HUES64 (cell line): ENCODE measurements at regions not wholly inside any gene's neighbourhood (a gene's known extent, or its start where the extent isn't known, plus 50 kb on each side); places are given as distances from the start of the nearest gene placed in this dataset.

Experiments used
- H3K27ac ChIP-seq: 2 replicates; pipeline ENCODE4 v1.7.0; 2013; ENCODE audit warnings: low read depth, low read length, inconsistent platforms
- H3K27me3 ChIP-seq: 2 replicates; pipeline ENCODE4 v1.6.1; 2013; ENCODE audit warnings: mild to moderate bottlenecking, low read length; ENCODE audit not compliant: insufficient read depth
- H3K36me3 ChIP-seq: 2 replicates; pipeline ENCODE4 v1.6.1; 2013; ENCODE audit warnings: mild to moderate bottlenecking, low read length; ENCODE audit not compliant: insufficient read depth
- H3K4me1 ChIP-seq: 2 replicates; pipeline ENCODE4 v1.6.1; 2013; ENCODE audit warnings: mild to moderate bottlenecking, low read length, moderate library complexity; ENCODE audit not compliant: insufficient read depth
- H3K4me3 ChIP-seq: 2 replicates; pipeline ENCODE4 v1.5.1; 2013; ENCODE audit warnings: mild to moderate bottlenecking, low read length, moderate library complexity
- H3K9ac ChIP-seq: 2 replicates; pipeline ENCODE4 v1.6.1; 2013; ENCODE audit warnings: mild to moderate bottlenecking, low read depth, low read length
- H3K9me3 ChIP-seq: 2 replicates; pipeline ENCODE4 v1.6.1; 2013; ENCODE audit warnings: low read depth, low read length; ENCODE audit not compliant: insufficient read depth
- WGBS: fragments of 150-250, 120-280 bp; methylation state at CpG from one replicate; pipeline ENCODE4 v1.1.7; 2013; ENCODE audit warnings: missing lambda C conversion rate; 5-methylcytosine and 5-hydroxymethylcytosine counted together

DNA sequence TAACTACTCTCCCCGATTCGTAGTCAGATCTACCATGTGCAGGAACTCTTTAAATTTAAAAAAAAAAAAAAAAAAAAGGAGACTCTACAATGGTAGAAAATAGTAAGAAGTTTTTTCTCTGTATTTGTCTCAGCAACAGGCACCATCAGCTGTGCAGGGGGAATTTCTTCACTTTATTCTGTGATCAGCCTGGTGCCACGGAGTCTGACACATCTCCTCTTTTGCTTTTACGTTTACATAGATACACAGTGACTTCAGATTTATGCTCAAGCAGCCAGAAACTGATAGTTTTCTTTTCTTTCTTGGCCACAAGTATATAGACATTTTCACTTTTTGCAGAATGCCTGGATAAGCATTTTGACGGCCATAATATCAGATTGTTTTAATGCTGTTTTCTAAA, 190.6 kb upstream of the AKR1E2 start:
- H3K36me3 ChIP-seq: no peaks in the 10 kb centered on the region
- WGBS: 92% methylated on average over 2 of the region's 5 CpGs
- no peak overlapping the region for H3K27ac ChIP-seq
- 0 out of 2 replicates have a peak, but pooled peaks cover 8% of the 10 kb centered on the region for H3K4me1 ChIP-seq
- H3K9ac ChIP-seq: no peak overlapping the region
- no peaks in the 10 kb centered on the region for H3K9me3 ChIP-seq
- no peak overlapping the region for H3K4me3 ChIP-seq
- no peaks in the 10 kb centered on the region for H3K27me3 ChIP-seq

DNA sequence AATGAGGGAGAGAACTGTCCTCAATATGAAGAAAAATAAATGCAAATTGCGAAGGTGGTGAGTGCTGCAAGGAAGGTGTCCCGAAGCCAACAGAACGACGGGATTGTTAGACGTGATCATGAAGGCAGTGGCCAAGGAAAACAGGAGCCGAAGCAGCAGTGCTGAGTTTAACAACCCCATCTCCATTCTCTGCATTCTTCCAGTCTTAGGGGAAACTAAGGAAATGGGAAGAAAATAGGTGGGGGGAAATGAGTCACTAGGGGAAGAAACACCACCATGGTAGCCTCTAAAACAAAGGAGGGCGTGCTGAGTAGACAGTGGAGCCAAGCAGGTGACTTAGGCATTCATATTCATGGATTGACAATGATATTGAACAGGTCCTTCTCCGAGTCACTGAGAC, 192.2 kb upstream of the AKR1E2 start:
- H3K9ac ChIP-seq: no peak overlapping the region
- H3K4me3 ChIP-seq: no peak overlapping the region
- no peaks in the 10 kb centered on the region for H3K9me3 ChIP-seq
- 0 out of 2 replicates have a peak, but pooled peaks cover 8% of the 10 kb centered on the region for H3K4me1 ChIP-seq
- no peaks in the 10 kb centered on the region for H3K36me3 ChIP-seq
- H3K27ac ChIP-seq: no peak overlapping the region
- 95% methylated on average over 8 of the region's 8 CpGs for WGBS
- no peaks in the 10 kb centered on the region for H3K27me3 ChIP-seq

DNA sequence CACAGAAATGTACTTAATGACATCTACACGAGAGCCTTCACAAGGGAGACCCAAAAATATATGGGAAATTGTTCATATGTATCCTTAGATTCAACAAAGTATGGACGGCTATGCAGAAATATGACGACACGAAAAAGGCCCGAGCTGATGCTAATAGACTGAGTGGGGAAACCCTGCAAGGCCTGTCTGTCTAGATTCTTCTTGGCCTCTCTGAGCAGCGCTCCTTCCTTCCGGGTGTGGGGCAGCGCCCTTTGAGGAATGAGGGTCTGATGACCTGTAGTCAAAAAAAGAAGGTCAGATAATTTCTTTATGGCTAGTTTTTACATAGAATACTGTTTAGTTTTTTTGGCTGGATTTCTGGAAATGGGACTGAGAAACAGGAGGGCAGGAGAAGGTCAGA, 192.8 kb upstream of the AKR1E2 start:
- Histone ChIP-seq H3K9ac (no peak overlapping the region), H3K27ac (no peak overlapping the region), H3K4me3 (no peak overlapping the region), H3K36me3 (no peaks in the 10 kb centered on the region), H3K27me3 (no peaks in the 10 kb centered on the region), H3K4me1 (0 out of 2 replicates have a peak, but pooled peaks cover 8% of the 10 kb centered on the region), H3K9me3 (no peaks in the 10 kb centered on the region)
- 97% methylated on average over 8 of the region's 8 CpGs for WGBS

DNA sequence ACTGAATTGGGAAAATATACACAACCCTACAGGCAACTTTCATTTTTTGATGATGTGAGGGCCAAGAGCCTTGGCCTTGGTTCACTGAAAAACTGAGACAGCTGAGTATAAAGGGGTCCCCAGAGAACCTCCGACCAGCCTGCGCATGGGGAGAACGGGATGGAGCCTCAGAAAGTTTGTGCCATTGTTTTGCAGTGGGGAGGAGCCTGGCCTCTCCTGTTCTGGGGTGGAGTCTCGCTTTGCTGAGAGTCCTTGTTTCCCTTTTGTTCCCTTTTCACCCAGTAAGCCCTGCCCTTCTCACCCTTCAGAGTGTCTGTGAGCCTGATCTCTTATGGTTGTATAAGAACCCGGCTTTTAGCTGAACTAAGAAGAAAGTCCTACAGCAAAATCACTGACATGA, 193.2 kb upstream of the AKR1E2 start:
- no peak overlapping the region for H3K4me3 ChIP-seq
- H3K27ac ChIP-seq: no peak overlapping the region
- 93% methylated on average over 5 of the region's 5 CpGs for WGBS
- 0 out of 2 replicates have a peak, but pooled peaks cover under 1% of the 10 kb centered on the region for H3K9me3 ChIP-seq
- no peak overlapping the region for H3K9ac ChIP-seq
- H3K4me1 ChIP-seq: 0 out of 2 replicates have a peak, but pooled peaks cover 8% of the 10 kb centered on the region
- H3K36me3 ChIP-seq: no peaks in the 10 kb centered on the region
- no peaks in the 10 kb centered on the region for H3K27me3 ChIP-seq

DNA sequence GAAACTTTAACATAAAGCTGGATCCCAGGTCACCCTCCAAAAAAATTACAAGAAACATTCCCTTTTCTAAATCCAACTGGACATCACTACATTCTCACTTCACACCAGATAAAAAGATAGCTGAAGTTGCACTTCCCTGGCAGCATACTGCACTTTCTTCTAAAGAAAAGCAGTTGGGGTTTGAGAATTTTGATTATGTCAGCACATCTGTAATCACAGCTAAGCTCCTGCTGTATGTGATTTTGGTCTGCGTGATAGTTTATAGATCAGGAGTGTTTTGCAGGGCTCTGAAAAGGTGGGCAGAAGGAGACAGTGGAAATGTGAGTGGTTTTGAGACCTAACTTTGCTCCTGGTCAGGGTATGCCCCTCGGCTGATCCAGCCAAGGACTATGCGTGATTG, 199.1 kb upstream of the AKR1E2 start:
- 0 out of 2 replicates have a peak, but pooled peaks cover 4% of the 10 kb centered on the region for H3K9me3 ChIP-seq
- H3K27ac ChIP-seq: no peak overlapping the region
- H3K36me3 ChIP-seq: no peaks in the 10 kb centered on the region
- no peaks in the 10 kb centered on the region for H3K27me3 ChIP-seq
- H3K4me3 ChIP-seq: no peak overlapping the region
- no peak overlapping the region for H3K9ac ChIP-seq
- 93% methylated on average over 3 of the region's 3 CpGs for WGBS
- no peaks in the 10 kb centered on the region for H3K4me1 ChIP-seq

DNA sequence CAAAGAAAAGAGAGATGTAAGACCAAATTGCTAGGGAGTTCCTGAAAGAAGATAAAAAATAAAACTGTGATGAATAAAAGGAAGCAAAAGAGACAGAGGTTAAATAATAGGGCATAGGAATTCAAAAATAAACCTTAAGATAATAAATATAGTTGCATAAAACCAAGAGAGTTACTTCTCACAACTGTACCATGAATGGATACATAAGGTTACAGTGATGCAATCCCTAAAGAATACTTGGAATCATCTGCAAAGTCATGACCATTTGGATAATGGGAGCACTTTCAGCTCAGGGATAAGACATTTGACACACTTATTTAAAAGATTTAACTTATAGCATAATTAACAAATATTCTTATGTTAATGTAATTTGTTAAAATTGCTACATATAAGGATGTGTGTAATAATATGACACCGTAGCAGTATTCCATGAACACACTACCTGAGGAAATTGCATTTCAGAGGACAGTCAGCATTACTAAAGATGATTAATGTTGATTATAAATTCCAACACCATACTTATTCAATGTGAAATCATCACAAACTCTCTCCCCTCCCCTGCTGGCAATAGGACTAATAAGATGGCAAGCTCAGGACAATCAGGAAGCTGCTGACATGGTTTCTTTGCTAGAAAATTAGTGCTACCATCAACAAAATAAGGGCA, 202.1 kb upstream of the AKR1E2 start:
- no peak overlapping the region for H3K27ac ChIP-seq

DNA sequence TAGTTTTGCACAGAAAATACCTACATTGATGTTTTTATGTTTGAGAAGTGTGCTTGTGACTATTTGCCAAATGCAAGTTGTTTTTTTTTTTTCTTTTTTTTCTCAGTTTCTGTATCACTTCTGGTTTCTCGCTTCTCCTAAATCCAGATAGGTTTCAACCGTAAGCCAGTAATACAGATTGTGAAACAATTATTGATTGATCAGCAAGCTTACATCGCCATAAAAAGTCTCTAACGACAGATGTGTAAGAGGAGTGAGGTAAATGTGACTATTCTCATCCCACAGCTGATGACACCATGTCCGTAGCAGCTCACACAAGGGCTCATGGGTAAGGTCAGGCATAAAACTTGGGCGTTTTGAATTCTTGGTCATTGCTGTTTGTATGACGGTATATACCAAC, 202.8 kb upstream of the AKR1E2 start:
- WGBS: 97% methylated on average over 7 of the region's 7 CpGs
- no peaks in the 10 kb centered on the region for H3K27me3 ChIP-seq
- H3K4me3 ChIP-seq: no peak overlapping the region
- H3K36me3 ChIP-seq: no peaks in the 10 kb centered on the region
- H3K9ac ChIP-seq: no peak overlapping the region
- H3K4me1 ChIP-seq: no peaks in the 10 kb centered on the region
- 0 out of 2 replicates have a peak, but pooled peaks cover 4% of the 10 kb centered on the region for H3K9me3 ChIP-seq
- H3K27ac ChIP-seq: no peak overlapping the region

More for the DNA sequence above, 202.1 kb upstream of the AKR1E2 start:
- H3K4me3 ChIP-seq: no peak overlapping the region
- H3K27me3 ChIP-seq: no peaks in the 10 kb centered on the region
- H3K9me3 ChIP-seq: 0 out of 2 replicates have a peak, but pooled peaks cover 4% of the 10 kb centered on the region
- H3K9ac ChIP-seq: no peak overlapping the region
- H3K36me3 ChIP-seq: no peaks in the 10 kb centered on the region
- WGBS: no CpG with 5 or more reads among the region's 1 CpG
- H3K4me1 ChIP-seq: no peaks in the 10 kb centered on the region

DNA sequence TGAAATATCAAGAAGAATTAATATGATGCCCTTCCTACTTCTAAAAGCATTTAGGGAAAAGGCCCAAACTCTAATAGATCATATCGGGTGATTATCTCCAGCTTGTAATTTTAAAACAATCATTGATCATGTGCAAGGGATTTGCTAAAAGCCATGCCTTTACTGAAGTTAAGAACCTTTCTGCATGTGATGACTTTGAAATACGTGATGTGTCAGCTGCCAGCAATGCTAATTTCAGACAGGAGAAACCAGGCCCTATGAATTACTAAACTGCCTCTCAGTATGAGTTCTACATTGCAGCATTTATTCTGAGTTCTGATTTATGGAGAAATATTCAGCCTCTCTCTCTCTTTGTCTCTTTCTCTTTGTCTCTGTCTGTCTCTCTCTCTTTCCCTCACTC, 203.6 kb upstream of the AKR1E2 start:
- Histone ChIP-seq H3K4me3 (no peak overlapping the region), H3K9ac (no peak overlapping the region)
- WGBS: 92% methylated on average over 2 of the region's 2 CpGs

DNA sequence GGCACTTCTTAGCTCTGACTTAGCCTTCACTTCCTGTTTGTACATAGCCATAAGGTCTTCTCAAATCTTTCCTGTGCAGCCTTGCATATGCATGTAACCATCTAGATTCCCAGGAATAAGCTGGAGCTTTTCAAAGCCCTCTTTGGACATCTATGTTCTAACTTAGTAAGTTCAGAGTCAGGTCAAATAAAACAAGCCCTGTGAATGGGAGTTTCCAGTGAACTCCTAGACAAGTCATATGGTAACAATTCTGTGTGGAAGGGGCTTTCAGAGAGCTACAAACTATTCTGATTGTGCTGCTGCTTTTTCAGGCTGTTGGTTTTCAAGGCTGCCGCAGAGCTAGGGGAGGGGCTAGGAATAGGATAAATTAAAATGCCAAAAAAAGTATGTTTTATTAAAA, 208.4 kb upstream of the AKR1E2 start:
- H3K4me3 ChIP-seq: no peak overlapping the region
- no peaks in the 10 kb centered on the region for H3K9me3 ChIP-seq
- no peaks in the 10 kb centered on the region for H3K4me1 ChIP-seq
- no peak overlapping the region for H3K9ac ChIP-seq
- WGBS: 100% methylated on average over 1 of the region's 1 CpG
- H3K27ac ChIP-seq: no peak overlapping the region
- no peaks in the 10 kb centered on the region for H3K27me3 ChIP-seq
- H3K36me3 ChIP-seq: no peaks in the 10 kb centered on the region

More for the DNA sequence above, 203.6 kb upstream of the AKR1E2 start:
- no peaks in the 10 kb centered on the region for H3K27me3 ChIP-seq
- no peaks in the 10 kb centered on the region for H3K36me3 ChIP-seq
- 0 out of 2 replicates have a peak, but pooled peaks cover 2% of the 10 kb centered on the region for H3K9me3 ChIP-seq
- H3K27ac ChIP-seq: no peak overlapping the region
- H3K4me1 ChIP-seq: no peaks in the 10 kb centered on the region

DNA sequence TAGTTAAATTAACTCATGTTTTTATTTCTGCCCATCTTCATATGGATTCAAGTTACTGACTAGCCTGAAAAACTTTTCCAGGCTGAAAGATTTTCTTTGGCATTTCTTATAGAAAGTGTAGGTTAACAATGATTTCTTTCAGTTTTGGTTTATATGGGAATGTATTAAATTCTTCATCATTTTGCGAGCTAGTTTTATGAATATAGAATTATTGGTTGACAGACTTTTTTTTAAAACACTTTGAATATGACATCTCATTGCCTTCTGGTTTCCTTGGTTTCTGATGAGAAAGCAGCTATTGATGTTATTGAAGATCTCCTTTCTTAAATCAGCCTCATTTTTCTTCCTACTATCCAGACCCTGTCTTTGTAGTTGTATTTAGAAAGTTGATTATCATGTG, 211.0 kb upstream of the AKR1E2 start:
- no peaks in the 10 kb centered on the region for H3K9me3 ChIP-seq
- no peak overlapping the region for H3K27ac ChIP-seq
- 100% methylated on average over 1 of the region's 1 CpG for WGBS
- no peak overlapping the region for H3K4me3 ChIP-seq
- H3K4me1 ChIP-seq: no peaks in the 10 kb centered on the region
- no peaks in the 10 kb centered on the region for H3K36me3 ChIP-seq
- H3K27me3 ChIP-seq: no peaks in the 10 kb centered on the region
- H3K9ac ChIP-seq: no peak overlapping the region

DNA sequence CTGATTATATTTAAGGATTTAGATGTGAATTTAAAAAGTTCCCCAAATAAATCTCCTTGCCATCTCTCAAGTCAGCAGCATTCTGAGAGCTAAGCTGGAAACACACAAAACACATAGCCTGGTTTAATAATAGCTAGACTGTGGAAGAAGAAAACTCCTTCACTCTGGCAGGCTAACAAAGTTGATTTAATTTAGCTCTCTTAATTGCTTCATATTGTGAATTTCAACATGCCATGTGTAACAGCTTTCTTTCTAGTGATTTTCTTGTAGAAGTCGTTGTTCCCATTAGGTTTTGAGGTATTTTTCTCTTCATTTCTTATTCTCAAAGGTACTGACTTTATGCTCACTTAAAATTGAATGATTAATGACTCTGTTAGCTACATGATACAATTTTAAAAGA, 216.8 kb upstream of the AKR1E2 start:
- Histone ChIP-seq H3K4me1 (no peaks in the 10 kb centered on the region), H3K9me3 (no peaks in the 10 kb centered on the region), H3K27ac (no peak overlapping the region), H3K9ac (no peak overlapping the region), H3K36me3 (no peaks in the 10 kb centered on the region), H3K4me3 (no peak overlapping the region), H3K27me3 (no peaks in the 10 kb centered on the region)
- WGBS: no CpG with 5 or more reads among the region's 1 CpG

DNA sequence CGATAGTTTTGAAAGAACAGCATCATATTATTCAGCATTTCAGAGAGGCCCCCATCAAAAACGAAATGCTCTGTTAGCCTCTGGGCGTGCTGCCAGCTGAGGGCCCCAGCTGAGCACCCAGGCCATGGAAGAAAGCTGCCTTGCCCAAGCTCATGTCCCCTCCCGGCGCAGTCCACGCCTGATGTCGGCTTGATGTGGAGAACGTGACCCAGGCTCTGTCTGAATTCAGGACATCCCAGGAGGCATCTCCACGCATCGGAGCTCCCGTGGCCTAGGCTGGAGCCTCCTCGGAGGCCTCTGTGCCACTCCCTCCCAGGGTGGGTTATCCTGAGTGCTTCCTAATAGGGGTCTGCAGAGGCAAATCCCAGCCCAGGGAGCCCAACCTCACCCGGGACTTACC, 218.3 kb upstream of the AKR1E2 start:
- Histone ChIP-seq H3K4me3 (no peak overlapping the region), H3K9me3 (no peaks in the 10 kb centered on the region), H3K27ac (no peak overlapping the region), H3K27me3 (no peaks in the 10 kb centered on the region), H3K36me3 (no peaks in the 10 kb centered on the region), H3K4me1 (no peaks in the 10 kb centered on the region), H3K9ac (no peak overlapping the region)
- WGBS: 80% methylated on average over 13 of the region's 13 CpGs
